Stimulated activated CD8-positive, alpha-beta memory T cell treated with anti-CD3 and anti-CD28 coated beads, Interleukin-7, amount 100 ng/mL, for 1 hour (primary cell): ENCODE measurements at regions not wholly inside any gene's neighbourhood (a gene's known extent, or its start where the extent isn't known, plus 50 kb on each side); places are given as distances from the start of the nearest gene placed in this dataset.

ENCODE experiments used
- DNase-seq, 2 donors: peaks; one replicate each; pipeline ENCODE4 v3.0.0-alpha.2; 2020; ENCODE audit warnings: low read depth in 2 of 2

DNA sequence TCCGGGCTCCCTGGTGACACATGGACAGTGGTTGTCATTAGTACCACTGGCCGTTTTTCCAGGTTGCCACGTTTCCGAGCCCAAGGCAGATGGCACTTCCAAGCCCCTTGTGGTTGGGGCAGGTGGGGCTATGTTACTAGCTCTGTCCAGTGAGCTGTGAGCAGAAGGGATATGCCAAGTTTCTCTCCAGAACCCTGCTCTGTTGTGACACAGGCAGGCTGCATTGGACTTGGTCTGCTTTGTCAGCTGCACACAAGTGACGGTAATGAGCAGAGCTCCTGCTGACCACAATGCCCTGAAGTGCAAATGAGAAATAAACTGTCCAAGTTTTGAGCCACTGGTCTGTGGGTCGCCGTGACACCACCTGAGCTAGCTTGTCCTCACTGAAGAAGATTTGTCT lies 118.8 kb downstream of the GYPC start:
- no peak for DNase-seq

- DNase-seq, result no peak
Observed at GRCh38 chr2:126775300-126775985, 119.5 kb downstream of the GYPC start.

DNA sequence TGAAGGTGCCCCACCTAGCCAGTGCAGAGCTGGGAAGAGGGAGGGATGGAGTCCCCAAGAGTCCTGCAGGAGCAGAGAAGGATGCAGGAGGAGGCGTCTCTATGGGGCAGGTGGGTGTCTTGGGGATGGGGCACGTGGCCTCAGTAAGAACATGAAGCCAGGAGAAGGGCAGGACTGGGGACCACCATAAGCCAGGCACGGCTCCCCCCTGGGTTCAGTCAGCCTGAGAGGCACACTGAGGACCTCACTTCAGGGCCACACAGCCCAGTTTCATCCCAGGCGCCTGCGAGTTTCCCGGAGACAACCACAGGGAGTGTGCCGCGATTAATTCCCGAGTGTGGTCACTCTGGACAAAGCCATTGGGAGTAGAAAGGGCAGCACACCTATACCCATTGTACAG lies 120.3 kb downstream of the GYPC start:
- no peak for DNase-seq

DNA sequence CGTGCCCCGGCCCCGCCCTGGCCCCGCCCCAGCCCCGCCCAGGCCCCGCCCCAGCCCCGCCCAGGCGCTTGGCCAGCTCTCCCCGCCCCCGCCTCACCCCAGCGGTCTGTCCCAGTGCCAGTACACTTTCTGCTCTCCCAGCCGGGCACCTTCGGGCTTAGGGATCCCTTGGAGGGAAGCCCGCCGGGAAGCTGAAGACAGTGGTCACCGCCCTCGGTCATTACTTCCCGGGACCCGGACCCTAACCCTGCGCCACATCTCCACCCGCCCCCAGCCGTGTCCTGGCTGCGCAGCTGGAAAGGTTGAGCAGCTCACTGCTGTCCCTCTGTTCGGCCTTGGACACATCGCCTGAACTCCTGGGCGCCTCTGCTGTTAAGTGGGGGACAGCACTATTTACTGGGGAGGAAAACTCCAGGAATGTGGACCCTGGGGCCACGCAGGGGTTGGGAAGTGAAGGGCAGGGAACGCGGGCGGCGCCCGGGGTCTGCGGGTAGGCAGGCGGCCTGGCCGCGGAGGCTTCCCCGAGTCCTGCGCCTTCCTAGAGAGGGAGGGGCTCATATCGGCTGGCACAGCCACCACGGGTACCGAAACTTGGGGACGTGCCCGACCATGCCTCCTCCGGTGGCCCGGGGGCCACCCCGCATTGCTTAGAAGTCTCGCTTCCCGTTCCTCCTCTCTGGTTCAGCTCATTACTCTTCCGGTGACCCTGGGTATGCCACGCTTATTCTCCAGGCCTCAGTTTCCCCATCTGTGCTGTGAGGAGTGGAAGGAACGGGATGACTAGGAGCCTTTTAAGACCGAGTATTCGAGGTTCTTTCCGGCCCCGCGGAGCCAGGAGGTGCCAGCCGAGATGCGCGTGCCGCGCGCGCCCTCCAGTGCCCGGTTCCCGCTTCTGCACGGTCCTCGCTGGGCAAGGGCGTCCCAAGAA lies 121.0 kb downstream of the GYPC start:
- peak; percentile 65 to 72 for DNase-seq

- no peak for DNase-seq
Observed at GRCh38 chr2:126777620-126777978, 121.1 kb upstream of the TEX51 start.

GRCh38 chr2:126778561-126779501 lies 119.9 kb upstream of the TEX51 start:
- DNase-seq, result no peak

- DNase-seq, result no peak
Observed at GRCh38 chr2:126781206-126781605, 117.5 kb upstream of the TEX51 start.

DNA sequence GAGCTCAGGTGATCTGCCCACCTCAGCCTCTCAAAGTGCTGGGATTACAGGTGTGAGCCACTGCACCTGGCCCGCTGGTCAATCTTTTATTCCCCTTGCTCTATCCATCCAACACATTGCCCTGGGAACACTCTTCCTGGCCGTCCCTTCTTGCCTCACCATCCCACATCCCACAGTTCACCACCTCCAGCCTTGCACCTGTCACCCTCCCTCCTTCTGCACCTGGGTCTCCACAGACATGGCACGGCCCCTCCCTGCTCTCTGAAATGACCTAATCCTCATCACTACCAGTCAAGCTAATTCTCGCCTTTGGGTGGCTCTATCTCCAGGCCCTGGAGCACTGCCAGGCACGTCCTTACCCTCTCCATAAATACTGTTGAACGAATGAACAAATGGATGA lies 116.9 kb upstream of the TEX51 start:
- DNase-seq, result no peak

DNA sequence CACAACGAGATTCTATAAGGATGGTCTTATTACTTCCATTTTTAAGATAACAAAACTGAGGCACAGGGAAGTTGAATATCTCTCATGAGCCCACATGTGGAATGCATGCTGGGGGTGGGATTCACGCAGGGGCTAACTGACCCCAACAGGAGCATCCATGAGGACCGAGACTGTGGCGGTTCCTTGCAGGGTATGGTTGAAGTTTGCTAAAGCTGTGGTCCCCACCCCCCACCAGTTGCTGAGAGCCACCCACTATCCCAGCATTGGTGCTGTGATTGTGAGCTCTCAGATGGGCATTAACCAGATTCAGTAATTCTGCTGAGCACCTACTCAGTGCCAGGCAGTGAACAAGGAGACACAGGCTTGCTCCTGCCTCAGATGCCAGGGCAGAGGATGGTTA lies 116.0 kb upstream of the TEX51 start:
- DNase-seq, result no peak

DNA sequence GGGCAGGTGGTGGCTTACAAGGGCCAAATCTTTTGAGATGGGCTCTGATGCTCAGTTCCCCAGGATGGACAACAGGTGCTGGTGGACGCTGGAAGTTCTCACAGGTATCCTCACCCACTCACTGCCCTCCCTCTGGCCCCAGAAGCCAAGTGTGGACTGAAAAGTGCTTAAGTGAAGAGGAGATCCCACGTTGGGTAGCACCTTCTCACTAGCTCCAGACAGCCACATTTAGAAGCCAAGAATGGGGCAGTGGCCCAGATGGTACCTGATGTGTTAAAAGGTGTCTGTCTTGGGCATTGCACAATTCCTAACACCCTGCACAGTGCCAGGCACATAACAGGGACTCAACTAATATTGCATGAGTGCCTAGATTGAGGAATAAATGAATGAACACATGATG lies 115.3 kb upstream of the TEX51 start:
- no peak for DNase-seq

DNA sequence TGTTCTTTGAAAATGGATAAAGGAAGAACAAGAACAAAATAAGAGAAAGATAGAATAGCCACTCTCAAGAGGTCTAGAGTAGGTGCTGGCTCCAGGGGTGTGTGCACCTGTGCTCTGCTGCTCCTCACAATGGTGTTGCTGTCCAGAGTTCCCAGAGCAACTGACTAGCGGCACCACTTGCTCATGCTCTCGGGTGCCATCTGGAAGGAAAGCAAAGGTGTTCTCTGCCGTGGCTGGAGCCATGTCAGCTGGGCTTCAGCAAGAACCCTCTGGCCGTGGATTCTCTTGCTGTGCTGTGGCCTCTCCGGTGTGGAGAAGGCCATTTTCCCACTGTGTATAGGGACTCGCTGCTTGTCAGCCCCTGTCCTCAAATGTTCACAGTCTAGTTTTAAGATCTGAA lies 114.6 kb upstream of the TEX51 start:
- DNase-seq, result no peak

DNA sequence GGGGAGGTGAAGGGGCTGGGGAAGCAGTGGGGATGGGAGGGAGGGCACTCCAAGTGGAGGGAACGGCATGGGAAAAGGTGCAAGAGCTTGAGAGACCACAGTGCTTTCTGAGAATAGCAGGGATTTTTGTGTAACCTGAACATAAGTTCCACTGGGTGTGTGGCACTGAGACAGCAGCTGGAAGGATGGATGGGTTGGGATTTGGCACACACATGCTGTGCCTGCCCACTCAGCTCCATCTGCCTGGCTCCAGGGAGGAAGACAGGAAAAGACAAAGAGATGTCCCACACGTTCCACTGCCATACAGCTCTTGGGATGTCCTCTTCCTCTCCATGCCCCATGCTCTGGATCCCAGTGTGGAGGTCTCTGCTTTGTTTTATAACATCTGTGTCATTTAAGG lies 114.1 kb upstream of the TEX51 start:
- no peak for DNase-seq

DNA sequence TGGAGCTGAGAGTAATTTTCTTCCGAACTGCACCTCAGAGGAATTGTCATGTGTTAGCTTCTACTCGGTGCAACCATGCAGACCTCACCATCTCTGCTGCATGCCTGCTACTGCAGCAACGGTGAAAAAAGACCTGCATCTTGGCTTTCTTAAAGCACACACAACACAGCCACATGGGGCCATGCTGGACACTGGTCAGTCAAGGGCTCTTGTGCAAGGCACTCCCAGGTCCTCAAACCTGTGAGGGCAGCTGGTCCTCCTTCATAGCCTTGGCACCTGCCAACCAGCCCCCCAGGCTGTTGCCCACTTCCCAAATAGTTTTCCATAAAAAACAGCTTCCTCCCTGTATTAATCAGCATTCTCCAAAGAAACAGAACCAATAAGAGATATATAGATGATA lies 113.5 kb upstream of the TEX51 start:
- DNase-seq, result no peak

DNA sequence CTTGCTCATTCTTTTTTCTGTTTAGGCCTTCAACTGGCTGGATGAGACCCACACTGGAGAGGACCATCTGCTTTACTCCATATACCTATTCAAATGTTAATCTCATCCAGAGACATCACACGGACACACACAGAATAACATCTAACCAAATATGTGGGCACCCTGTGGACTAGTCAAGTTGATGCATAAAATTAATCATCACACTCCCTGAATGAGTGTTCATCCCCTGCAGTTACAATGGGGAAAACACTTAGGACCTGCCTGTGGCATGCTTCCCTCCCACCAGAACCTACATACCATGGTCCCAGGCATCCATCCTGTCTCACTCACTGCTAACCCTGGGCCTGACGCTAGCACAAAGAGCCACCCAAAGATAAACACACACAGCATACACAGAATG lies 112.8 kb upstream of the TEX51 start:
- DNase-seq, result no peak

- DNase-seq, result no peak
Observed at GRCh38 chr2:126786765-126787164, 111.9 kb upstream of the TEX51 start.

- no peak for DNase-seq
Observed at GRCh38 chr2:126787289-126787688, 111.4 kb upstream of the TEX51 start.

DNA sequence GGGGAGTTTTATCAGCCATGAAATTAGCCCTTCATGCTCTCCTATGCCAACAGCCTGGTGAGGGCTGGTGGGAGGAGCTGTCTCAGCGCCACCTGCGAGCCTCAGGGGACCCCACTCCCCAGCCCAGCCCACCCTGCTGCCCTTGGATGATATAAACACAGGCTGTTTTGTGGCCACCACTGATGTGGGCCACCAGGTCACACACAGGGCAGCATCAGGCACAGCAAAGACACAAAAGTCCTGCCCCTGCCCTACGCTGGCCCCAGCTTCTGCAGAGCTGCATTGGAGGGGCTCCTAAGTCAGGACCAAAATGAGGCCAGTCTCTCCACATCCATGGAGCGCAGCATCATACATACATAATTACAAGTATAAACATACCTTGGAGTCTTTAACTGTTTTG lies 110.6 kb upstream of the TEX51 start:
- no peak for DNase-seq

GRCh38 chr2:126788652-126789051 lies 110.0 kb upstream of the TEX51 start:
- no peak for DNase-seq

DNA sequence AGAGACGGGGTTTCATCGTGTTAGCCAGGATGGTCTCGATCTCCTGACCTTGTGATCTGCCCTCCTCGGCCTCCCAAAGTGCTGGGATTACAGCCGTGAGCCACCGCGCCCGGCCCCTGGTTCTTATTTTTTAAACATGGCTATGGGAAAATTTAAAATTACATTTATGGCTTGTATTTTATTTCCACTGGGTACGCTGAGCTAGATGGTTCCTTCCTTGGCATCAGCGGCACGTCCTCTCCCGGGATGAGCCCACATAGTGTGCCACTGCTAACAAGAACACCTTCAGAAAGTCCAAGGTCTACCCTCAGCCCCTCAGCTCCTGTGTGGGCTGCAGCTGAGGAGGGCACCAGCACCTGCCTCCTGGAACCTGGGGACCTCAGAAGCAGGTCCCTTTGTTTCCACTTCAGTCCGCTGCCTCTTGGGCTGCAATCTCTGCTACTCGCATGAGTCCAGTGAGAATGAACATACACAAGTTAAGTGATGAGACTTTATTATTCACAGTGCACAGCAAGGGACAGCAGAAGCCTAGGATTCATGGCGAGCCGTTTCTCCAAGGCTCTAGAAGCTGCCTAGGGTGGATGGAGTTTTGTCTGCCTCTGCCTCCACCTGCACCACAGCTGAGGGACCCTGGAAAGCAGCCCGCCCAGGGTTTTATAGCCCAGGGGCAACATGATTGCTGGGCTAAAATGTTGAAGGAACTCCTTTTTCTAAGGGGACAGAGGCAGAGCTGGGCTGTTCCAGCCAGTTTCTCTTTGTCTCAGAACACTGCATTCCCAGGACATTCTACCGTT lies 107.5 kb upstream of the TEX51 start:
- no peak for DNase-seq

DNA sequence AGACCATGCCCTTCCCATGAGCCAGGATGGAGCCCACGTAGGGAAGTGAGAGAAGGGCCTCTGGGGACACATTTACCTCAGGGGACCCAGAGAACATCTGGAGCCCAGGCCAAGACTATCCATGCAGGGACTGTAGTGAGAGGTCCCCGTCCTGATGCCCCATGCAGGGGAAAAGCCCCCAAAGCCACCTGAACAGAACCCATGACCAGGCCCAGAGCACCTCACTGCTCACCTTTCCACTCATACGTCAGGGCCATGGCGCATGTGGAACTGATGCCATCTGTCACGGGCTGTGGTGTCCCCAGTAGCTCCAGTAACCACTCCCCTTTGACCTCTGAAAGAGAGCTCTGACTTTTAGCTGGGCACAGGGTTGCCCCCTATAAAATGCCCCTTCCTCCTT lies 106.5 kb upstream of the TEX51 start:
- DNase-seq, result no peak

DNA sequence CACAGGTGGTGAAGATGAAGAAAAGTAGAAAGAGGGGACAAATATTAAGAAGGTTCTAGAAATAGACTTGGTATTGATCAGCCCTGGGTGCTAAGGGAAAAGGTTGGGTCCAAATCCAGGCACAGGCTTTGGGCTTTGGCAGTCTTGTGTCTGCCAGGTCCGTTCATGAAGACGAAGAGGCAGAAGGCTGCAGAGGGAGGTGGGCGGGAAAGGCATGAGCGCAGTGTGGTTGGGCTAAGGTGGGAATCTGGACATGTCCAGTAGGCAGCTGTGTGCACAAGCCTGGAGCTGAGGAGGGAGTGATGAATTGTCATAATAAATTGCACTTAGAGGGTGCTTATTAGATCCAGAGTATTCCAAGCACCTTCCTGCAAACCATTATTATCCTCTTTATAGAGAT lies 105.7 kb upstream of the TEX51 start:
- DNase-seq, result no peak
